ENCODE measurements at regions not wholly inside any gene's neighbourhood (a gene's known extent, or its start where the extent isn't known, plus 50 kb on each side); places are given as distances from the start of the nearest gene placed in this dataset.

GRCh38 chr1:234675572-234675971, 65.6 kb upstream of the IRF2BP2 start (continued):
- TF ChIP-seq TFAP4 (CRISPR knock-in tag; IDR thresholded peaks at IDR 0.05; ENCODE audit: borderline replicate concordance): 0 out of 2 replicates have a peak, but pooled peaks have one; percentile 4

GRCh38 chr1:234675006-234675405, 65.0 kb upstream of the IRF2BP2 start:
- DNase-seq (ENCODE audit: extremely low read depth in 1 of 4, low spot score in 3 of 4) (no peak), FAIRE-seq (no peak), ATAC-seq (no peak)
- Histone ChIP-seq H3K9me3 (replicated peaks; ENCODE audit: control insufficient read depth, insufficient read depth, low read depth, low read length) (no peaks in the 10 kb centered on the region), H3K4me1 (replicated peaks in 1 of 2; ENCODE audit: control insufficient read depth in 2 of 2, insufficient read depth in 2 of 2, low read length in 2 of 2) (peaks cover 6 to 27% of the 10 kb centered on the region in 2 experiments; a peak in 3 of 5 replicates), H3K4me2 (ENCODE audit: insufficient read depth, low read length) (no peak overlapping the region), H3K36me3 (ENCODE audit: control insufficient read depth, insufficient read depth, low read length) (no peaks in the 10 kb centered on the region), H3K79me2 (ENCODE audit: control insufficient read depth, insufficient read depth, low read length) (no peaks in the 10 kb centered on the region), H3K4me3 (no peak overlapping the region), H3K9me1 (ENCODE audit: control insufficient read depth, insufficient read depth, low read length) (no peaks in the 10 kb centered on the region), H3K27me3 (ENCODE audit: control insufficient read depth in 2 of 2, insufficient read depth in 2 of 2, low read length in 2 of 2) (no peaks in the 10 kb centered on the region), H3K9ac (ENCODE audit: insufficient read depth in 1 of 2, low read depth in 2 of 2, low read length in 2 of 2) (no peak overlapping the region), H3K27ac (ENCODE audit: extremely low read depth, low read depth, low read length) (no peak overlapping the region), H2AFZ (ENCODE audit: low read depth, low read length) (peak overlapping the region; percentile 98), H4K20me1 (replicated peaks; ENCODE audit: control insufficient read depth, insufficient read depth, low read length) (no peaks in the 10 kb centered on the region)
- BruUV-seq (replicated peaks): no TSS peak
- POLR2A ChIA-PET: interaction anchor here (0.6 kb wide), 1 partner anchor 271 kb away, joined by 4 read pairs; no protein-coding TSS in a partner anchor
- WGBS (ENCODE audit: insufficient coverage, low coverage, missing lambda C conversion rate): 59% methylated on average over 4 of the region's 4 CpGs
- in situ Hi-C loops (cut with MboI): no loop called here
- CTCF ChIA-PET (ENCODE audit: low intra/inter-chr PET ratio): no interaction called here
- intact Hi-C loops (cut with micrococcal nuclease): loop anchor here (5.0 kb wide), 1 partner anchor 63 kb away; the partner anchor contains the start of gene IRF2BP2
- TF ChIP-seq STAT5B (CRISPR knock-in tag; IDR thresholded peaks at IDR 0.05) (no peak), SETDB1 (IDR thresholded peaks at IDR 0.05; ENCODE audit: low read length) (no peak), E2F4 (CRISPR knock-in tag; IDR thresholded peaks at IDR 0.05; ENCODE audit: low read depth) (no peak), HOMEZ (CRISPR knock-in tag; IDR thresholded peaks at IDR 0.05) (no peak), NR4A1 (CRISPR knock-in tag; IDR thresholded peaks at IDR 0.05) (no peak), NR4A1 (tag; IDR thresholded peaks at IDR 0.05) (no peak), SNIP1 (IDR thresholded peaks at IDR 0.05; ENCODE audit: low read depth) (no peak), ZNF780A (CRISPR knock-in tag; IDR thresholded peaks at IDR 0.05) (no peak), JUNB (CRISPR knock-in tag; conservative IDR thresholded peaks at IDR 0.05) (no peak), GTF3C2 (IDR thresholded peaks at IDR 0.05; ENCODE audit: borderline replicate concordance, extremely low read depth, insufficient read length) (no peak), ZNF3 (CRISPR knock-in tag; IDR thresholded peaks at IDR 0.05) (no peak), SMC3 (conservative IDR thresholded peaks at IDR 0.05; ENCODE audit: insufficient read depth, low read depth, low read length) (no peak)

Measured in K562 (cell line).